ENCODE measurements at regions not wholly inside any gene's neighbourhood (a gene's known extent, or its start where the extent isn't known, plus 50 kb on each side); places are given as distances from the start of the nearest gene placed in this dataset.

DNA sequence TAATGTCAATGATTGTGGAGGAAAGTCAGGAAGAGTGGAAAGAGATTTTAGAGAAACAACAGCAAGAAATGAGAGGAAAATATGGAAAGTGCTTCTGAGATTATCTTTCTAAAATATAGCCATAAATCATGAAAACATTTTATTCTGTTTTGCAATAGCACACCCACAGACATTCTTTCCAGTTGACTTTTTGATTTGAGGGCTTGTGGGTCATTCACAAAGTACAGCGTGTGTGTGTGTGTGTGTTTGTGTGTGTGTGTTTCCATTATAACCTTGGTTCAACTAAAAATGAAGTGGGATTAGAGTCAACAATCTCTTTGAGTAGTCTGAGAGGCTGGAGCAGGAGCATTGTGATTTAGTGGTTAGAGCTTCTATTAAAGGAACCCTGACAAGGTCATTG is 116.6 kb upstream of the GAS1 start:
- Histone ChIP-seq H2BK120ac (replicated peaks; ENCODE audit: low read depth, low read length) (no peak overlapping the region), H3K4ac (replicated peaks; ENCODE audit: insufficient read length, low read depth, low read length) (no peak overlapping the region), H2BK20ac (ENCODE audit: low read length) (no peak overlapping the region), H3K27ac (ENCODE audit: low read depth, low read length) (no peak overlapping the region), H3K18ac (ENCODE audit: extremely low read depth, low read length) (no peak overlapping the region), H3K23ac (ENCODE audit: insufficient read length) (no peak overlapping the region), H4K8ac (ENCODE audit: extremely low read depth, insufficient read depth, low read length) (no peak overlapping the region), H2BK15ac (ENCODE audit: low read length) (no peak overlapping the region), H3K56ac (replicated peaks; ENCODE audit: insufficient read length, low read depth, low read length) (no peak overlapping the region), H2BK12ac (ENCODE audit: low read depth, low read length) (no peak overlapping the region), H3K4me3 (ENCODE audit: extremely low read depth in 1 of 4, insufficient read depth in 2 of 4, low read depth in 3 of 4, low read length in 4 of 4) (no peak overlapping the region), H4K20me1 (replicated peaks in 1 of 2; ENCODE audit: control insufficient read depth in 1 of 2, insufficient read depth in 2 of 2, low read length in 2 of 2) (no peaks in the 10 kb centered on the region), H3K79me1 (ENCODE audit: low read depth, low read length) (no peaks in the 10 kb centered on the region), H3K4me2 (ENCODE audit: insufficient read depth in 1 of 2, low read depth in 2 of 2, low read length in 2 of 2) (no peak overlapping the region), H3K9ac (replicated peaks in 1 of 4; ENCODE audit: extremely low read depth in 1 of 4, low read depth in 3 of 4, low read length in 3 of 4) (no peak overlapping the region), H4K5ac (ENCODE audit: insufficient read length, low read depth, low read length) (no peak overlapping the region), H3K4me1 (replicated peaks in 1 of 4; ENCODE audit: control insufficient read depth in 3 of 4, insufficient read depth in 4 of 4, low read length in 3 of 4) (no peaks in the 10 kb centered on the region), H2BK5ac (ENCODE audit: low read depth, low read length) (no peak overlapping the region), H3K14ac (ENCODE audit: insufficient read length) (no peak overlapping the region), H4K91ac (replicated peaks; ENCODE audit: insufficient read length, low read length) (no peak overlapping the region), H3K9me3 (ENCODE audit: insufficient read depth in 2 of 2, low read depth in 1 of 2, low read length in 1 of 2) (no peaks in the 10 kb centered on the region), H2AK5ac (ENCODE audit: low read depth, low read length) (no peak overlapping the region), H3K27me3 (replicated peaks in 1 of 4; ENCODE audit: control insufficient read depth in 3 of 4, extremely low read depth in 1 of 4, insufficient read depth in 3 of 4, low read length in 3 of 4) (no peaks in the 10 kb centered on the region), H2AFZ (ENCODE audit: low read length) (no peak overlapping the region), H3K36me3 (ENCODE audit: control insufficient read depth in 2 of 4, insufficient read depth in 4 of 4, low read length in 3 of 4) (no peaks in the 10 kb centered on the region), H3K79me2 (ENCODE audit: control insufficient read depth in 1 of 2, insufficient read depth in 2 of 2, low read length in 2 of 2) (no peaks in the 10 kb centered on the region), H3K23me2 (ENCODE audit: low read depth, low read length) (no peaks in the 10 kb centered on the region)
- 94% methylated on average over 1 of the region's 1 CpG; no CpG with 5 or more reads in 1 of the 2 experiments for WGBS, 2 experiments (ENCODE audit: extremely low coverage in 1 of 2, insufficient coverage in 1 of 2, insufficient read length in 1 of 2, insufficient replicate concordance in 2 of 2, low coverage in 1 of 2, low lambda C conversion rate in 2 of 2, missing lambda C conversion rate in 1 of 2)
- ChIA-PET POLR2A (ENCODE audit: partially characterized antibody) (no interaction called here), CTCF (ENCODE audit: partially characterized antibody) (interaction anchor here (1.3 kb wide), 1 partner anchor 18 kb away, joined by 4 read pairs; no protein-coding TSS in a partner anchor)
- DNase-seq (ENCODE audit: low read depth in 1 of 2, low spot score in 2 of 2) (no peak), FAIRE-seq (no peak)
- TF ChIP-seq USF2 (IDR thresholded peaks at IDR 0.05; ENCODE audit: low read length), result no peak
- no peak for TF ChIP-seq JUN (IDR thresholded peaks at IDR 0.05; ENCODE audit: low read depth, low read length)
- no peak for TF ChIP-seq SP1 (IDR thresholded peaks at IDR 0.05; ENCODE audit: low read depth, low read length)
- TF ChIP-seq RNF2 (IDR thresholded peaks at IDR 0.05; ENCODE audit: borderline replicate concordance, low read depth, low read length, missing control alignments, poor library complexity, severe bottlenecking), result no peak
- no peak for TF ChIP-seq RFX5 (IDR thresholded peaks at IDR 0.05; ENCODE audit: borderline replicate concordance, low read depth, low read length)
- no peak for TF ChIP-seq KDM1A (IDR thresholded peaks at IDR 0.05; ENCODE audit: borderline replicate concordance, low read length)
- TF ChIP-seq CHD2 (IDR thresholded peaks at IDR 0.05; ENCODE audit: low read length), result no peak
- no peak for TF ChIP-seq PHF8 (conservative IDR thresholded peaks at IDR 0.05; ENCODE audit: low read depth, low read length)
- no peak for TF ChIP-seq EP300 (IDR thresholded peaks at IDR 0.05; ENCODE audit: borderline replicate concordance in 1 of 2, low read depth in 2 of 2, low read length in 2 of 2)
- no peak for TF ChIP-seq RBBP5 (IDR thresholded peaks at IDR 0.05; ENCODE audit: borderline replicate concordance, low read depth, low read length)
